K562 (cell line): ENCODE measurements at regions not wholly inside any gene's neighbourhood (a gene's known extent, or its start where the extent isn't known, plus 50 kb on each side); places are given as distances from the start of the nearest gene placed in this dataset.
A peak's percentile ranks its signal among the peaks of the same experiment; 100 is the strongest.

Experiments
- DNMT1 ChIP-seq: fragments of 450-650 bp; IDR thresholded peaks from 2 replicates; pipeline ENCODE4 v1.6.1; 2016; ENCODE audit warnings: antibody characterized with exemption, mild to moderate bottlenecking
- EP300 ChIP-seq: IDR thresholded peaks from 2 replicates; pipeline ENCODE4 v1.6.1; 2012; ENCODE audit warnings: low read length, improper control_type of control experiment
- FOSL1 ChIP-seq: fragments of 200-800 bp; sonication (Bioruptor generic); conservative IDR thresholded peaks from 2 replicates; pipeline ENCODE4 v1.6.1; 2016; ENCODE audit warnings: missing genetic modification characterization, missing compliant biosample characterization
- GTF2E2 ChIP-seq: fragments of 200-800 bp; sonication (Bioruptor generic); IDR thresholded peaks from 2 replicates; pipeline ENCODE4 v1.6.1; 2016; ENCODE audit warnings: missing genetic modification characterization, missing compliant biosample characterization
- HNRNPL ChIP-seq: fragments of 200-400 bp; formaldehyde crosslinking; IDR thresholded peaks from 2 replicates; pipeline ENCODE4 v1.6.1; 2017; ENCODE audit warnings: low read depth, mild to moderate bottlenecking, low read length
- NR4A1 ChIP-seq, 2 experiments: fragments of 250-450 bp in 1 of 2; fragments of 450-650 bp in 1 of 2; sonication (Bioruptor Pico) in 1 of 2; IDR thresholded peaks; 2 replicates each; pipeline versions ENCODE4 v1.4.0 to v1.6.1; 2016 to 2020; ENCODE audit warnings: mild to moderate bottlenecking in 2 of 2, missing compliant biosample characterization in 1 of 2, missing genetic modification characterization in 1 of 2, moderate library complexity in 1 of 2
- NUFIP1 ChIP-seq: fragments of 450-650 bp; IDR thresholded peaks from 2 replicates; pipeline ENCODE4 v1.6.1; 2018; ENCODE audit not compliant: partially characterized antibody
- PHB ChIP-seq: fragments of 250-450 bp; sonication (Bioruptor Pico); IDR thresholded peaks from 2 replicates; pipeline ENCODE4 v1.5.0; 2021
- POU5F1 ChIP-seq: fragments of 150-350 bp; IDR thresholded peaks from 2 replicates; pipeline ENCODE4 v1.6.1; 2014; ENCODE audit warnings: borderline replicate concordance, low read length, low read depth, mild to moderate bottlenecking; ENCODE audit not compliant: partially characterized antibody
- PTBP1 ChIP-seq: fragments of 200-400 bp; formaldehyde crosslinking; IDR thresholded peaks from 2 replicates; pipeline ENCODE4 v1.6.1; 2017; ENCODE audit warnings: low read depth, low read length
- SMARCE1 ChIP-seq: fragments of 450-650 bp; IDR thresholded peaks from 2 replicates; pipeline ENCODE4 v1.7.1; 2016; ENCODE audit warnings: mild to moderate bottlenecking
- SREBF2 ChIP-seq: sonication (generic); formaldehyde crosslinking; IDR thresholded peaks from 2 replicates; pipeline ENCODE4 v1.4.0; 2020; ENCODE audit warnings: mild to moderate bottlenecking, missing genetic modification reagents
- STAT5B ChIP-seq: fragments of 250-450 bp; sonication (Bioruptor Pico); IDR thresholded peaks from 2 replicates; pipeline ENCODE4 v1.8.0; 2021; ENCODE audit warnings: mild to moderate bottlenecking, inconsistent platforms
- TCF3 ChIP-seq: sonication (generic); formaldehyde crosslinking; IDR thresholded peaks from 2 replicates; pipeline ENCODE4 v1.4.0; 2020; ENCODE audit warnings: mild to moderate bottlenecking, missing genetic modification reagents
- ZBTB17 ChIP-seq: fragments of 450-650 bp; formaldehyde crosslinking; IDR thresholded peaks from 2 replicates; pipeline ENCODE4 v1.4.0; 2020; ENCODE audit warnings: mild to moderate bottlenecking
- ZKSCAN1 ChIP-seq: fragments of 150-350 bp; IDR thresholded peaks from 2 replicates; pipeline ENCODE4 v1.6.1; 2016; ENCODE audit warnings: low read depth, low read length
- ZKSCAN3 ChIP-seq: fragments of 250-450 bp; sonication (Bioruptor Pico); IDR thresholded peaks from 2 replicates; pipeline ENCODE4 v1.4.0; 2020
- ZNF263 ChIP-seq: sonication (generic); formaldehyde crosslinking; IDR thresholded peaks from 2 replicates; pipeline ENCODE4 v1.8.0; 2022; ENCODE audit warnings: mild to moderate bottlenecking, missing genetic modification reagents, borderline replicate concordance
- ZNF431 ChIP-seq: sonication (generic); formaldehyde crosslinking; IDR thresholded peaks from 2 replicates; pipeline ENCODE4 v1.8.0; 2022; ENCODE audit warnings: mild to moderate bottlenecking, missing genetic modification reagents
- ZNF436 ChIP-seq: fragments of 250-450, 450-650 bp; sonication (Bioruptor Pico); formaldehyde crosslinking; IDR thresholded peaks from 2 replicates; pipeline ENCODE4 v1.7.0; 2020; ENCODE audit warnings: mild to moderate bottlenecking
- ZZZ3 ChIP-seq: fragments of 450-650 bp; IDR thresholded peaks from 2 replicates; pipeline ENCODE4 v1.6.1; 2016; ENCODE audit warnings: antibody characterized with exemption, mild to moderate bottlenecking, moderate library complexity
- TF ChIP-seq, protein P1 (sequence below): IDR thresholded peaks from 2 replicates; pipeline ENCODE4 v1.6.1; 2016; ENCODE audit warnings: missing genetic modification characterization, missing compliant biosample characterization
- TF ChIP-seq, protein P2 (sequence below): fragments of 450-650 bp; IDR thresholded peaks from 2 replicates; pipeline ENCODE4 v1.6.1; 2016; ENCODE audit warnings: mild to moderate bottlenecking
- TF ChIP-seq, protein P3 (sequence below): sonication (generic); IDR thresholded peaks from 2 replicates; pipeline ENCODE4 v1.6.1; 2016
- TF ChIP-seq, protein P4 (sequence below): fragments of 250-450 bp; sonication (Bioruptor Pico); IDR thresholded peaks from 2 replicates; pipeline ENCODE4 v1.8.0; 2022; ENCODE audit warnings: moderate library complexity, mild to moderate bottlenecking, inconsistent platforms

DNA sequence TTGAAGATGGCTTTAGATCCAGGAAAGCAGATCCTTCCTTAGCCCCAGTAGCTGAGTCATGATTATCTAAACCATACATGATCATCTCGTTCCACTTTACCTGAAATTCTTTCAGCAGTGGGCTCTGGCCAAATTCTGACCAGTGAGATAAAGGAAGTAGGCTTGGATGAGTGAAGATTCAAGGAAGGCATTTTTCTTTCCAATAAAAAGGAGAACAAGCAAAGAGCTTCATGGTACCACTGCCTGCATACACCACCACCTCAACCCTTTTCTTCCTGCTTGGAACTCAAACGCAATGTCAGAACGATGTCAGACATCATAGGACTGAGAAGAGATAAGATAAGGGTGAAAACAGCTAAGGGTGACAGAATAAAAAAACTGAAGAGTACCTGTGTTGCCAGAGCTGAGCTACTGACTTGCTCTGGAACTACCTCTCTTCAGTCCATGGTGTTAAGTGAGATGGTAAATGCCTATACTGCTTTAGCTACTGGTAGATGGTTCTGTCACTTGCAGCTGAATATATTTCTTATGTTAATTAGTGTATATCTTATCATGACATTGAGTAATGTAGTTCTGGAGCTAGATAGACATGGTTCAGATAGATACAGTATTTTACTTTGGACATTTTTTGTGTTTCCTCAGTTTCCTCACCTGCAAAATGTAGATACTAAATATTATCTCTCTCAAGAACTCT, 58.7 kb upstream of the ACVR1 start (continued):
- TF ChIP-seq ZKSCAN1 (no peak), NR4A1 (CRISPR knock-in tag; IDR thresholded peaks at IDR 0.05) (no peak), NR4A1 (tag; IDR thresholded peaks at IDR 0.05) (no peak), STAT5B (CRISPR knock-in tag) (no peak), ZNF263 (no peak), ZNF436 (CRISPR knock-in tag) (no peak), FOSL1 (tag) (peak; percentile 80), ZZZ3 (no peak), ZBTB17 (CRISPR knock-in tag) (no peak), POU5F1 (no peak), PHB (CRISPR knock-in tag) (no peak), NUFIP1 (no peak), ZKSCAN3 (CRISPR knock-in tag) (no peak), SMARCE1 (no peak; the same call in 1 of the 2 replicates), EP300 (peak; percentile 30; the same call in 1 of the 2 replicates), DNMT1 (no peak), TCF3 (CRISPR knock-in tag) (peak; percentile 65), HNRNPL (no peak), ZNF431 (no peak), PTBP1 (no peak), GTF2E2 (tag) (no peak), SREBF2 (no peak)
- TF ChIP-seq, protein P1, sequence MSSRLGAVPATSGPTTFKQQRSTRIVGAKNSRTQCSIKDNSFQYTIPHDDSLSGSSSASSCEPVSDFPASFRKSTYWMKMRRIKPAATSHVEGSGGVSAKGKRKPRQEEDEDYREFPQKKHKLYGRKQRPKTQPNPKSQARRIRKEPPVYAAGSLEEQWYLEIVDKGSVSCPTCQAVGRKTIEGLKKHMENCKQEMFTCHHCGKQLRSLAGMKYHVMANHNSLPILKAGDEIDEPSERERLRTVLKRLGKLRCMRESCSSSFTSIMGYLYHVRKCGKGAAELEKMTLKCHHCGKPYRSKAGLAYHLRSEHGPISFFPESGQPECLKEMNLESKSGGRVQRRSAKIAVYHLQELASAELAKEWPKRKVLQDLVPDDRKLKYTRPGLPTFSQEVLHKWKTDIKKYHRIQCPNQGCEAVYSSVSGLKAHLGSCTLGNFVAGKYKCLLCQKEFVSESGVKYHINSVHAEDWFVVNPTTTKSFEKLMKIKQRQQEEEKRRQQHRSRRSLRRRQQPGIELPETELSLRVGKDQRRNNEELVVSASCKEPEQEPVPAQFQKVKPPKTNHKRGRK (tag): no peak
- TF ChIP-seq, protein P2, sequence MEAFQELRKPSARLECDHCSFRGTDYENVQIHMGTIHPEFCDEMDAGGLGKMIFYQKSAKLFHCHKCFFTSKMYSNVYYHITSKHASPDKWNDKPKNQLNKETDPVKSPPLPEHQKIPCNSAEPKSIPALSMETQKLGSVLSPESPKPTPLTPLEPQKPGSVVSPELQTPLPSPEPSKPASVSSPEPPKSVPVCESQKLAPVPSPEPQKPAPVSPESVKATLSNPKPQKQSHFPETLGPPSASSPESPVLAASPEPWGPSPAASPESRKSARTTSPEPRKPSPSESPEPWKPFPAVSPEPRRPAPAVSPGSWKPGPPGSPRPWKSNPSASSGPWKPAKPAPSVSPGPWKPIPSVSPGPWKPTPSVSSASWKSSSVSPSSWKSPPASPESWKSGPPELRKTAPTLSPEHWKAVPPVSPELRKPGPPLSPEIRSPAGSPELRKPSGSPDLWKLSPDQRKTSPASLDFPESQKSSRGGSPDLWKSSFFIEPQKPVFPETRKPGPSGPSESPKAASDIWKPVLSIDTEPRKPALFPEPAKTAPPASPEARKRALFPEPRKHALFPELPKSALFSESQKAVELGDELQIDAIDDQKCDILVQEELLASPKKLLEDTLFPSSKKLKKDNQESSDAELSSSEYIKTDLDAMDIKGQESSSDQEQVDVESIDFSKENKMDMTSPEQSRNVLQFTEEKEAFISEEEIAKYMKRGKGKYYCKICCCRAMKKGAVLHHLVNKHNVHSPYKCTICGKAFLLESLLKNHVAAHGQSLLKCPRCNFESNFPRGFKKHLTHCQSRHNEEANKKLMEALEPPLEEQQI: 0 out of 2 replicates have a peak, but pooled peaks have one; percentile 9
- TF ChIP-seq, protein P3, sequence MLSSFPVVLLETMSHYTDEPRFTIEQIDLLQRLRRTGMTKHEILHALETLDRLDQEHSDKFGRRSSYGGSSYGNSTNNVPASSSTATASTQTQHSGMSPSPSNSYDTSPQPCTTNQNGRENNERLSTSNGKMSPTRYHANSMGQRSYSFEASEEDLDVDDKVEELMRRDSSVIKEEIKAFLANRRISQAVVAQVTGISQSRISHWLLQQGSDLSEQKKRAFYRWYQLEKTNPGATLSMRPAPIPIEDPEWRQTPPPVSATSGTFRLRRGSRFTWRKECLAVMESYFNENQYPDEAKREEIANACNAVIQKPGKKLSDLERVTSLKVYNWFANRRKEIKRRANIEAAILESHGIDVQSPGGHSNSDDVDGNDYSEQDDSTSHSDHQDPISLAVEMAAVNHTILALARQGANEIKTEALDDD: no peak
- TF ChIP-seq, protein P4, sequence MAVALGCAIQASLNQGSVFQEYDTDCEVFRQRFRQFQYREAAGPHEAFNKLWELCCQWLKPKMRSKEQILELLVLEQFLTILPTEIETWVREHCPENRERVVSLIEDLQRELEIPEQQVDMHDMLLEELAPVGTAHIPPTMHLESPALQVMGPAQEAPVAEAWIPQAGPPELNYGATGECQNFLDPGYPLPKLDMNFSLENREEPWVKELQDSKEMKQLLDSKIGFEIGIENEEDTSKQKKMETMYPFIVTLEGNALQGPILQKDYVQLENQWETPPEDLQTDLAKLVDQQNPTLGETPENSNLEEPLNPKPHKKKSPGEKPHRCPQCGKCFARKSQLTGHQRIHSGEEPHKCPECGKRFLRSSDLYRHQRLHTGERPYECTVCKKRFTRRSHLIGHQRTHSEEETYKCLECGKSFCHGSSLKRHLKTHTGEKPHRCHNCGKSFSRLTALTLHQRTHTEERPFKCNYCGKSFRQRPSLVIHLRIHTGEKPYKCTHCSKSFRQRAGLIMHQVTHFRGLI (CRISPR knock-in tag): no peak
